Osteoblast (primary cell): ENCODE measurements at regions not wholly inside any gene's neighbourhood (a gene's known extent, or its start where the extent isn't known, plus 50 kb on each side); places are given as distances from the start of the nearest gene placed in this dataset.
A peak's percentile ranks its signal among the peaks of the same experiment; 100 is the strongest.

ENCODE experiments used
- DNase-seq: peaks from one replicate; pipeline ENCODE4 v3.0.0; 2011; ENCODE audit warnings: low spot score, mixed read lengths; ENCODE audit not compliant: insufficient read length; ENCODE audit errors: missing footprints
- H2AFZ ChIP-seq: 2 replicates; pipeline ENCODE4 v1.6.0; 2011; ENCODE audit warnings: mild to moderate bottlenecking, low read length
- H3K27ac ChIP-seq: 2 replicates; pipeline ENCODE4 v1.5.1; 2011; ENCODE audit warnings: mild to moderate bottlenecking, low read depth, low read length, moderate library complexity
- H3K27me3 ChIP-seq: 2 replicates; pipeline ENCODE4 v1.6.0; 2012; ENCODE audit warnings: mild to moderate bottlenecking, control low read depth, inconsistent platforms, low read length, moderate library complexity; ENCODE audit not compliant: insufficient read depth
- H3K36me3 ChIP-seq: 2 replicates; pipeline ENCODE4 v1.5.1; 2011; ENCODE audit warnings: mild to moderate bottlenecking, low read length, control low read depth, moderate library complexity; ENCODE audit not compliant: insufficient read depth
- H3K4me1 ChIP-seq: 2 replicates; pipeline ENCODE4 v1.5.1; 2011; ENCODE audit warnings: mild to moderate bottlenecking, low read length, control low read depth, moderate library complexity; ENCODE audit not compliant: insufficient read depth
- H3K4me2 ChIP-seq: 2 replicates; pipeline ENCODE4 v1.6.0; 2011; ENCODE audit warnings: mild to moderate bottlenecking, low read length; ENCODE audit not compliant: insufficient read depth
- H3K4me3 ChIP-seq: fragments of 200-600 bp; sonication (generic); 3 replicates; pipeline ENCODE4 v1.5.1; 2012; ENCODE audit warnings: mild to moderate bottlenecking, low read length, inconsistent platforms; ENCODE audit not compliant: insufficient read depth
- H3K79me2 ChIP-seq: 2 replicates; pipeline ENCODE4 v1.6.0; 2012; ENCODE audit warnings: mild to moderate bottlenecking, low read length, control low read depth, inconsistent platforms; ENCODE audit not compliant: insufficient read depth
- H3K9me3 ChIP-seq: 2 replicates; pipeline ENCODE4 v1.5.1; 2011; ENCODE audit warnings: low read depth, low read length, control low read depth
- H4K20me1 ChIP-seq: 2 replicates; pipeline ENCODE4 v1.6.0; 2012; ENCODE audit warnings: mild to moderate bottlenecking, low read length, control low read depth; ENCODE audit not compliant: insufficient read depth
- TF ChIP-seq, protein P1 (sequence below): IDR thresholded peaks from 2 replicates; pipeline ENCODE4 v1.5.1; 2011; ENCODE audit warnings: mild to moderate bottlenecking, low read depth, low read length, moderate library complexity; ENCODE audit errors: extremely low read depth

DNA sequence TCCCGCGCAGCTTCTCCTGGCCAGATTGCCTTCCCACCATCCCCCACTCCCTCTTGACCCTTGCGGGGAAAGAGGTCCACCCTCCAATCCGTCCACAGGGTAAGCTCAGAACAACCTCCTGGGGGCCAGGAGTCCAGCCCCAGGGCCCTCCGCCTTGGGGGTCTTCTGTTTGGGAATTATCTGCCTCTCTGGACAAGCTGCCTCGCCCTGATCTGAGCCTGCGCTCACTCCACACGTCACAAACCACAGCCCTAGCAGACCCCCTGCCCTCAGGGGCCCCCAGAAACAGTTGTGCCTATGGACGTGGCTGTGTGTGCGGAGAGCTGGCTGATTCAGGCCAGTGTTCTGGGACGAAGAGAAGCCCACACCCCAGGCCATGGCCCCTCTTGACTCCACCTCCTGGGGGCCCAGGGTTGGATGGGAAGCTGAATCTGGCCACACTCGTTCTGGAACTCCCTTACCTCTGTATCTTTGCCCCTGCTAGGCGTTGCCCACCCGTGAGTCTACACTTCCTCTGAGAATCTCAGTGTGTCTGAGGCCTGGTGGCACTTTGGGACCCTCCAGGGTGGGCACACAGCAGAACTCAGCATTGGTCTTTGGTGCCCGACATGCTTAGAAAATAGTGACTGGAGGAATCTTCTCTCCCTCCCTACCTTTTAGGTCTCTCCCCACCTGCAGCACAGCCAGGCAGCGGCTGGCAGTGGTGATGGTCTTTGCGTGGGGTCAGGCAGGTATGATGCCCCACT is 119.9 kb upstream of the SMURF2 start:
- H2AFZ ChIP-seq: no peak overlapping the region
- peaks cover 4% of the 10 kb centered on the region for H3K36me3 ChIP-seq
- no peak overlapping the region for H3K27ac ChIP-seq
- no peaks in the 10 kb centered on the region for H3K79me2 ChIP-seq
- H3K9me3 ChIP-seq: no peaks in the 10 kb centered on the region
- H3K4me3 ChIP-seq: no peak overlapping the region
- peaks cover 9% of the 10 kb centered on the region for H3K4me1 ChIP-seq
- peak overlapping the region; percentile 67 for H3K4me2 ChIP-seq
- peaks cover 40% of the 10 kb centered on the region for H3K27me3 ChIP-seq
- H4K20me1 ChIP-seq: peaks cover 9% of the 10 kb centered on the region
- DNase-seq: peak; percentile 81
- TF ChIP-seq, protein P1, sequence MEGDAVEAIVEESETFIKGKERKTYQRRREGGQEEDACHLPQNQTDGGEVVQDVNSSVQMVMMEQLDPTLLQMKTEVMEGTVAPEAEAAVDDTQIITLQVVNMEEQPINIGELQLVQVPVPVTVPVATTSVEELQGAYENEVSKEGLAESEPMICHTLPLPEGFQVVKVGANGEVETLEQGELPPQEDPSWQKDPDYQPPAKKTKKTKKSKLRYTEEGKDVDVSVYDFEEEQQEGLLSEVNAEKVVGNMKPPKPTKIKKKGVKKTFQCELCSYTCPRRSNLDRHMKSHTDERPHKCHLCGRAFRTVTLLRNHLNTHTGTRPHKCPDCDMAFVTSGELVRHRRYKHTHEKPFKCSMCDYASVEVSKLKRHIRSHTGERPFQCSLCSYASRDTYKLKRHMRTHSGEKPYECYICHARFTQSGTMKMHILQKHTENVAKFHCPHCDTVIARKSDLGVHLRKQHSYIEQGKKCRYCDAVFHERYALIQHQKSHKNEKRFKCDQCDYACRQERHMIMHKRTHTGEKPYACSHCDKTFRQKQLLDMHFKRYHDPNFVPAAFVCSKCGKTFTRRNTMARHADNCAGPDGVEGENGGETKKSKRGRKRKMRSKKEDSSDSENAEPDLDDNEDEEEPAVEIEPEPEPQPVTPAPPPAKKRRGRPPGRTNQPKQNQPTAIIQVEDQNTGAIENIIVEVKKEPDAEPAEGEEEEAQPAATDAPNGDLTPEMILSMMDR: no peak

- TF ChIP-seq, protein P1: no peak
- H3K79me2 ChIP-seq: no peaks in the 10 kb centered on the region
- peak overlapping the region; percentile 50 for H3K4me3 ChIP-seq
- peaks cover 40% of the 10 kb centered on the region for H3K27me3 ChIP-seq
- peak overlapping the region; percentile 67 for H3K4me2 ChIP-seq
- peaks cover 9% of the 10 kb centered on the region for H4K20me1 ChIP-seq
- peaks cover 10% of the 10 kb centered on the region for H3K4me1 ChIP-seq
- peak; percentile 94 for DNase-seq
- H3K27ac ChIP-seq: no peak overlapping the region
- H3K9me3 ChIP-seq: no peaks in the 10 kb centered on the region
- no peak overlapping the region for H2AFZ ChIP-seq
- H3K36me3 ChIP-seq: no peaks in the 10 kb centered on the region
Observed at GRCh38 chr17:64781014-64781756, 119.1 kb upstream of the SMURF2 start.

GRCh38 chr17:64780096-64781013 is 118.2 kb upstream of the SMURF2 start:
- Histone ChIP-seq H3K79me2 (no peaks in the 10 kb centered on the region), H3K9me3 (no peaks in the 10 kb centered on the region), H3K4me2 (peak overlapping the region; percentile 67), H3K4me3 (peak overlapping the region; percentile 50), H3K27ac (no peak overlapping the region), H3K4me1 (peaks cover 10% of the 10 kb centered on the region), H3K27me3 (peaks cover 40% of the 10 kb centered on the region), H2AFZ (no peak overlapping the region), H3K36me3 (no peaks in the 10 kb centered on the region), H4K20me1 (peaks cover 9% of the 10 kb centered on the region)
- TF ChIP-seq, protein P1: no peak
- peak; percentile 91 for DNase-seq
